ENCODE measurements at regions not wholly inside any gene's neighbourhood (a gene's known extent, or its start where the extent isn't known, plus 50 kb on each side); places are given as distances from the start of the nearest gene placed in this dataset.
"Not testable (repeated sequence)": the region's sequence is repeated elsewhere in the genome, so short reads cannot be mapped to it uniquely, and the experiment has no call there.

DNA sequence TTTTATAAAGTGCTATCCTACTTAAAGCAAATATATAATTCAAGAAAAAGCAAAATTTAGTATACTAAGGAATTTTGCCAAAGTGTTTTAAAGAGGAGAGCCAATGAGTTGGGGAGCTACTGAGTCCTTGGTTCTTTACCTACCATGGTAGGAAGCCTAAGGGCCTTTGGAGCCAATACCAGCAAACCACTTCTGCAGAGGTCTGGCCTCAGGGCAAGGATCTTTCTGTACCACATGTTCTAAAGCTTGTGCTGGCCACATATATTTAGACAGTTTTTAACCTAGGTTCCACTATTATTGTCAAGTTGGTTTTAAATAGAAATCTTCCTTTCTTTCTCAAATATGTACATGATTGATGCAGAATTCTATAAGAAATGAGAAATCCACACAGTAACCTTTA, 172.3 kb upstream of the NREP start:
- DNase-seq (ENCODE audit: low spot score in 2 of 2): no peak
- no peak for TF ChIP-seq EP300 (IDR thresholded peaks at IDR 0.05)
- no peak for TF ChIP-seq POLR2A (IDR thresholded peaks at IDR 0.05)
- TF ChIP-seq, protein P1, sequence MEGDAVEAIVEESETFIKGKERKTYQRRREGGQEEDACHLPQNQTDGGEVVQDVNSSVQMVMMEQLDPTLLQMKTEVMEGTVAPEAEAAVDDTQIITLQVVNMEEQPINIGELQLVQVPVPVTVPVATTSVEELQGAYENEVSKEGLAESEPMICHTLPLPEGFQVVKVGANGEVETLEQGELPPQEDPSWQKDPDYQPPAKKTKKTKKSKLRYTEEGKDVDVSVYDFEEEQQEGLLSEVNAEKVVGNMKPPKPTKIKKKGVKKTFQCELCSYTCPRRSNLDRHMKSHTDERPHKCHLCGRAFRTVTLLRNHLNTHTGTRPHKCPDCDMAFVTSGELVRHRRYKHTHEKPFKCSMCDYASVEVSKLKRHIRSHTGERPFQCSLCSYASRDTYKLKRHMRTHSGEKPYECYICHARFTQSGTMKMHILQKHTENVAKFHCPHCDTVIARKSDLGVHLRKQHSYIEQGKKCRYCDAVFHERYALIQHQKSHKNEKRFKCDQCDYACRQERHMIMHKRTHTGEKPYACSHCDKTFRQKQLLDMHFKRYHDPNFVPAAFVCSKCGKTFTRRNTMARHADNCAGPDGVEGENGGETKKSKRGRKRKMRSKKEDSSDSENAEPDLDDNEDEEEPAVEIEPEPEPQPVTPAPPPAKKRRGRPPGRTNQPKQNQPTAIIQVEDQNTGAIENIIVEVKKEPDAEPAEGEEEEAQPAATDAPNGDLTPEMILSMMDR (IDR thresholded peaks at IDR 0.05): no peak
- Histone ChIP-seq H3K27me3 (no peaks in the 10 kb centered on the region), H3K36me3 (no peaks in the 10 kb centered on the region), H3K4me3 (no peak overlapping the region), H3K9me3 (no peaks in the 10 kb centered on the region), H3K27ac (no peak overlapping the region), H3K4me1 (no peaks in the 10 kb centered on the region)

GRCh38 chr5:111928511-111928910, 171.5 kb upstream of the NREP start:
- no peak overlapping the region for H3K27ac ChIP-seq
- no peaks in the 10 kb centered on the region for H3K9me3 ChIP-seq
- TF ChIP-seq, protein P1 (IDR thresholded peaks at IDR 0.05): no peak
- TF ChIP-seq POLR2A (IDR thresholded peaks at IDR 0.05) (no peak), EP300 (IDR thresholded peaks at IDR 0.05) (no peak)
- DNase-seq (ENCODE audit: low spot score in 2 of 2): no peak
- no peaks in the 10 kb centered on the region for H3K27me3 ChIP-seq
- no peaks in the 10 kb centered on the region for H3K4me1 ChIP-seq
- H3K36me3 ChIP-seq: no peaks in the 10 kb centered on the region
- H3K4me3 ChIP-seq: no peak overlapping the region

DNA sequence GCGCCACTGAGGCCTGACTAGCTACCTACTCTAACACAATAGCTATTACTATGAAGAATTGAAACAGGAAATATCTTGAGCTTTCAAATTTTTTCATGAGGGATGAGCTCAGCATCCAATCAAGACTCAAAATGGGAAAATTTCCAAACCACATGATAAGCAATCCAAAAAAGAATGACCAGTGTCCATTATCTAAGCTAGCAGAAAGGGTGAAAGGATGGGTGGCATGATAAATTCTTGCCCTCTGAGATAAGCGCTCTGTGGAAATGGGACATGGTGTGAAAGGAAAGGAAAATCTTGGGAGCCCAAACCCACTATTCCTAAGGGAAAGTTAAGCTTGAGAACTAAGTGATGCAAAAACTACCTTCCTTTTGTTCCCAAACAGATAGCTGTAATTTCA, 170.2 kb upstream of the NREP start:
- Histone ChIP-seq H3K27ac (no peak overlapping the region), H3K4me3 (no peak overlapping the region), H3K4me1 (no peaks in the 10 kb centered on the region), H3K27me3 (no peaks in the 10 kb centered on the region), H3K9me3 (no peaks in the 10 kb centered on the region), H3K36me3 (no peaks in the 10 kb centered on the region)
- no peak for DNase-seq (ENCODE audit: low spot score in 2 of 2)
- 94 to 96% methylated on average over 2 of the region's 2 CpGs for WGBS, 2 donors
- TF ChIP-seq POLR2A (IDR thresholded peaks at IDR 0.05) (no peak), EP300 (IDR thresholded peaks at IDR 0.05) (no peak)
- TF ChIP-seq, protein P1 (IDR thresholded peaks at IDR 0.05): no peak

- H3K4me3 ChIP-seq: no peak overlapping the region
- TF ChIP-seq EP300 (IDR thresholded peaks at IDR 0.05): no peak
- no peak for TF ChIP-seq POLR2A (IDR thresholded peaks at IDR 0.05)
- TF ChIP-seq, protein P1 (IDR thresholded peaks at IDR 0.05): no peak
- H3K36me3 ChIP-seq: no peaks in the 10 kb centered on the region
- DNase-seq (ENCODE audit: low spot score in 2 of 2): no peak
- no peaks in the 10 kb centered on the region for H3K9me3 ChIP-seq
- H3K27ac ChIP-seq: no peak overlapping the region
- no peaks in the 10 kb centered on the region for H3K27me3 ChIP-seq
- no peaks in the 10 kb centered on the region for H3K4me1 ChIP-seq
- WGBS, 2 donors: 93% methylated on average over 3 of the region's 3 CpGs
Observed at GRCh38 chr5:111926026-111926425, 169.0 kb upstream of the NREP start.

GRCh38 chr5:111922344-111922743, 165.3 kb upstream of the NREP start:
- no peak for DNase-seq (ENCODE audit: low spot score in 2 of 2)
- H3K4me3 ChIP-seq: no peak overlapping the region
- no peaks in the 10 kb centered on the region for H3K36me3 ChIP-seq
- no peak for TF ChIP-seq POLR2A (IDR thresholded peaks at IDR 0.05)
- no peak for TF ChIP-seq EP300 (IDR thresholded peaks at IDR 0.05)
- TF ChIP-seq, protein P1 (IDR thresholded peaks at IDR 0.05): no peak
- H3K9me3 ChIP-seq: no peaks in the 10 kb centered on the region
- no peak overlapping the region for H3K27ac ChIP-seq
- no peaks in the 10 kb centered on the region for H3K27me3 ChIP-seq
- 88 to 89% methylated on average over 4 of the region's 4 CpGs for WGBS, 2 donors
- no peaks in the 10 kb centered on the region for H3K4me1 ChIP-seq

- WGBS, 2 donors: 97% methylated on average over 2 of the region's 2 CpGs
- not testable (repeated sequence) for H3K9me3 ChIP-seq; DNase-seq (ENCODE audit: low spot score in 2 of 2); H3K4me1 ChIP-seq; H3K4me3 ChIP-seq; H3K36me3 ChIP-seq; H3K27ac ChIP-seq; H3K27me3 ChIP-seq
Observed at GRCh38 chr5:111921691-111922090, 164.7 kb upstream of the NREP start.
